ENCODE measurements at regions not wholly inside any gene's neighbourhood (a gene's known extent, or its start where the extent isn't known, plus 50 kb on each side); places are given as distances from the start of the nearest gene placed in this dataset.
A peak's percentile ranks its signal among the peaks of the same experiment; 100 is the strongest.

- DNase-seq (no peak), ATAC-seq (no peak)
- intact Hi-C loops (cut with DNase I, micrococcal nuclease) = no loop called here
Observed at GRCh38 chr16:11464241-11464640, 119.0 kb downstream of the RMI2 start.

GRCh38 chr16:11465675-11466074 lies 120.4 kb downstream of the RMI2 start:
- DNase-seq (no peak), ATAC-seq (no peak)
- intact Hi-C loops (cut with DNase I, micrococcal nuclease) = no loop called here

GRCh38 chr16:11470676-11471415 lies 115.9 kb downstream of the LITAF start:
- DNase-seq (no peak), ATAC-seq (no peak)
- intact Hi-C loops (cut with DNase I, micrococcal nuclease) = no loop called here

- no peak for ATAC-seq
- intact Hi-C loops (cut with DNase I, micrococcal nuclease) = no loop called here
Observed at GRCh38 chr16:11471548-11471947, 115.2 kb downstream of the LITAF start.

GRCh38 chr16:11472410-11472809 lies 114.3 kb downstream of the LITAF start:
- intact Hi-C loops (cut with DNase I, micrococcal nuclease) = no loop called here
- DNase-seq (no peak), ATAC-seq (no peak)

More at GRCh38 chr16:11471548-11471947, 115.2 kb downstream of the LITAF start:
- DNase-seq = no peak

- DNase-seq (no peak), ATAC-seq (no peak)
- intact Hi-C loops (cut with DNase I, micrococcal nuclease) = no loop called here
Observed at GRCh38 chr16:11472851-11473250, 113.9 kb downstream of the LITAF start.

GRCh38 chr16:11473728-11474127 lies 113.0 kb downstream of the LITAF start:
- intact Hi-C loops (cut with DNase I, micrococcal nuclease) = no loop called here
- ATAC-seq = no peak

GRCh38 chr16:11474617-11475291 lies 112.0 kb downstream of the LITAF start:
- ATAC-seq = peak; percentile 68
- intact Hi-C loops (cut with DNase I, micrococcal nuclease) = no loop called here
- no peak for DNase-seq

More at GRCh38 chr16:11473728-11474127, 113.0 kb downstream of the LITAF start:
- no peak for DNase-seq

GRCh38 chr16:11475896-11476630 lies 110.7 kb downstream of the LITAF start:
- intact Hi-C loops (cut with DNase I, micrococcal nuclease) = no loop called here
- no peak for ATAC-seq

GRCh38 chr16:11476676-11477075 lies 110.0 kb downstream of the LITAF start:
- intact Hi-C loops (cut with DNase I, micrococcal nuclease) = no loop called here
- DNase-seq (no peak), ATAC-seq (no peak)

More at GRCh38 chr16:11475896-11476630, 110.7 kb downstream of the LITAF start:
- DNase-seq = no peak

GRCh38 chr16:11478431-11479119 lies 108.1 kb downstream of the LITAF start:
- ATAC-seq = no peak
- intact Hi-C loops (cut with DNase I, micrococcal nuclease) = no loop called here
- DNase-seq = no peak

GRCh38 chr16:11479916-11480315 lies 106.8 kb downstream of the LITAF start:
- intact Hi-C loops (cut with DNase I, micrococcal nuclease) = no loop called here
- ATAC-seq = no peak
- no peak for DNase-seq

GRCh38 chr16:11480634-11481033 lies 106.1 kb downstream of the LITAF start:
- intact Hi-C loops (cut with DNase I, micrococcal nuclease) = no loop called here
- DNase-seq (no peak), ATAC-seq (no peak)

- ATAC-seq (no peak), DNase-seq (no peak)
- intact Hi-C loops (cut with DNase I, micrococcal nuclease) = no loop called here
Observed at GRCh38 chr16:11481987-11482386, 104.7 kb downstream of the LITAF start.

GRCh38 chr16:11482946-11483748 lies 103.6 kb downstream of the LITAF start:
- ATAC-seq (no peak), DNase-seq (no peak)
- intact Hi-C loops (cut with DNase I, micrococcal nuclease) = no loop called here

- ATAC-seq = no peak
- no peak for DNase-seq
- intact Hi-C loops (cut with DNase I, micrococcal nuclease) = no loop called here
Observed at GRCh38 chr16:11484691-11485258, 101.9 kb downstream of the LITAF start.

- DNase-seq (no peak), ATAC-seq (no peak)
- intact Hi-C loops (cut with DNase I, micrococcal nuclease) = no loop called here
Observed at GRCh38 chr16:11485676-11486075, 101.0 kb downstream of the LITAF start.

- ATAC-seq (no peak), DNase-seq (no peak)
- intact Hi-C loops (cut with DNase I, micrococcal nuclease) = no loop called here
Observed at GRCh38 chr16:11487289-11487688, 99.4 kb downstream of the LITAF start.
